ENCODE measurements at regions not wholly inside any gene's neighbourhood (a gene's known extent, or its start where the extent isn't known, plus 50 kb on each side); places are given as distances from the start of the nearest gene placed in this dataset.

- TF ChIP-seq POLR2A (IDR thresholded peaks at IDR 0.05), result peak in 1 of 4 donors; percentile 74
- no peak for TF ChIP-seq CTCF (IDR thresholded peaks at IDR 0.05)
- TF ChIP-seq POLR2AphosphoS5 (IDR thresholded peaks at IDR 0.05), result peak; percentile 75 to 79
- TF ChIP-seq EP300 (IDR thresholded peaks at IDR 0.05), result peak in 1 of 4 donors; percentile 77
Measured at GRCh38 chr17:77322514-77323412, 182.0 kb downstream of the SEC14L1 start.

All from upper lobe of left lung (tissue), 4 donors.